CD4-positive, alpha-beta memory T cell (primary cell): ENCODE measurements at regions not wholly inside any gene's neighbourhood (a gene's known extent, or its start where the extent isn't known, plus 50 kb on each side); places are given as distances from the start of the nearest gene placed in this dataset.
"Not testable (repeated sequence)": the region's sequence is repeated elsewhere in the genome, so short reads cannot be mapped to it uniquely, and the experiment has no call there.

Source experiments
- CTCF ChIA-PET: fragments of 350-600 bp; sonication (Branson Sonifier 250); formaldehyde crosslinking; loops from one replicate; lab custom pipeline; 2021; ENCODE audit warnings: inconsistent platforms; ENCODE audit not compliant: partially characterized antibody; lab: Charles Lee
- POLR2A ChIA-PET: fragments of 350-600 bp; sonication (Branson Sonifier 250); formaldehyde crosslinking; loops from one replicate; lab custom pipeline; 2021; ENCODE audit not compliant: partially characterized antibody; lab: Charles Lee
- DNase-seq, 5 donors: peaks; one replicate each; pipeline versions ENCODE4 v3.0.0 to v3.0.0-alpha.2; 2020 to 2022; ENCODE audit warnings: mixed read lengths in 1 of 5
- H3K27ac ChIP-seq: one replicate; pipeline ENCODE4 v1.7.0; 2013; ENCODE audit warnings: low read depth, low read length
- H3K27me3 ChIP-seq: 2 replicates; pipeline ENCODE4 v1.7.0; 2013; ENCODE audit warnings: mild to moderate bottlenecking, low read length, moderate library complexity; ENCODE audit not compliant: insufficient read depth
- H3K36me3 ChIP-seq: 2 replicates; pipeline ENCODE4 v1.7.0; 2013; ENCODE audit warnings: mild to moderate bottlenecking, low read length, moderate library complexity; ENCODE audit not compliant: insufficient read depth
- H3K4me1 ChIP-seq: 2 replicates; pipeline ENCODE4 v1.7.0; 2013; ENCODE audit warnings: mild to moderate bottlenecking, low read length, moderate library complexity; ENCODE audit not compliant: insufficient read depth
- H3K4me3 ChIP-seq, 2 donors: one replicate each; pipeline ENCODE4 v1.7.0; 2013; ENCODE audit warnings: low read length in 2 of 2, mild to moderate bottlenecking in 1 of 2
- H3K9me3 ChIP-seq, 2 donors: one replicate each; pipeline ENCODE4 v1.7.0; 2013; ENCODE audit warnings: low read length in 2 of 2, control low read depth in 1 of 2; ENCODE audit not compliant: control insufficient read depth in 1 of 2
- H3K27ac Mint-ChIP-seq, 7 donors: one replicate each; pipeline ENCODE4 v1.8.0; 2020 to 2021; ENCODE audit warnings: mixed read lengths in 7 of 7, mild to moderate bottlenecking in 6 of 7, inconsistent platforms in 3 of 7, moderate library complexity in 3 of 7
- H3K27me3 Mint-ChIP-seq, 2 donors: one replicate each; pipeline ENCODE4 v1.8.0; 2020 to 2021; ENCODE audit warnings: mixed read lengths in 2 of 2
- H3K36me3 Mint-ChIP-seq, 2 donors: one replicate each; pipeline ENCODE4 v1.8.0; 2020 to 2021; ENCODE audit warnings: mixed read lengths in 2 of 2, inconsistent platforms in 1 of 2, mild to moderate bottlenecking in 1 of 2
- H3K4me1 Mint-ChIP-seq, 4 donors: one replicate each; pipeline ENCODE4 v1.8.0; 2020 to 2021; ENCODE audit warnings: mixed read lengths in 4 of 4, mild to moderate bottlenecking in 1 of 4
- H3K4me3 Mint-ChIP-seq, 8 donors: one replicate each; pipeline ENCODE4 v1.8.0; 2020 to 2021; ENCODE audit warnings: mixed read lengths in 8 of 8, mild to moderate bottlenecking in 7 of 8, moderate library complexity in 6 of 8, inconsistent platforms in 3 of 8
- H3K9me3 Mint-ChIP-seq, 8 donors: one replicate each; pipeline ENCODE4 v1.8.0; 2020 to 2021; ENCODE audit warnings: mixed read lengths in 8 of 8, mild to moderate bottlenecking in 5 of 8, inconsistent platforms in 3 of 8, moderate library complexity in 1 of 8
- intact Hi-C: fragments of 100-400 bp; cut with micrococcal nuclease; formaldehyde crosslinking; loops from one replicate; pipeline ENCODE4 v1.15.1; 2023

- DNase-seq: no peak
- intact Hi-C loops: no loop called here
- H3K27ac Mint-ChIP-seq: no peak overlapping the region
- no peak overlapping the region for H3K4me3 ChIP-seq
- H3K9me3 ChIP-seq: no peaks in the 10 kb centered on the region
- H3K4me1 Mint-ChIP-seq: no peaks in the 10 kb centered on the region
- H3K27me3 Mint-ChIP-seq: no peaks in the 10 kb centered on the region
- H3K27ac ChIP-seq: no peak overlapping the region
- no peaks in the 10 kb centered on the region for H3K27me3 ChIP-seq
- ChIA-PET POLR2A (no interaction called here), CTCF (no interaction called here)
- no peak overlapping the region for H3K4me3 Mint-ChIP-seq
- H3K4me1 ChIP-seq: no peaks in the 10 kb centered on the region
- H3K36me3 ChIP-seq: no peaks in the 10 kb centered on the region
- peaks cover 0 to 15% (median 6%) of the 10 kb centered on the region in 8 donors for H3K9me3 Mint-ChIP-seq
- no peaks in the 10 kb centered on the region for H3K36me3 Mint-ChIP-seq
These were observed 200.0 kb upstream of the DNAJC19 start for GRCh38 chr3:181189556-181189955.

GRCh38 chr3:181183764-181184163 lies 194.2 kb upstream of the DNAJC19 start:
- intact Hi-C loops: no loop called here
- no peaks in the 10 kb centered on the region for H3K4me1 Mint-ChIP-seq
- no peaks in the 10 kb centered on the region for H3K27me3 ChIP-seq

GRCh38 chr3:181183057-181183456 lies 193.5 kb upstream of the DNAJC19 start:
- CTCF ChIA-PET, H3K27me3 ChIP-seq, H3K27ac ChIP-seq, intact Hi-C loops, H3K27me3 Mint-ChIP-seq, H3K9me3 Mint-ChIP-seq, H3K36me3 Mint-ChIP-seq, H3K4me1 Mint-ChIP-seq, H3K4me3 Mint-ChIP-seq, POLR2A ChIA-PET, H3K9me3 ChIP-seq, H3K4me3 ChIP-seq, H3K36me3 ChIP-seq, DNase-seq, H3K27ac Mint-ChIP-seq, H3K4me1 ChIP-seq: not testable (repeated sequence)

More at GRCh38 chr3:181183764-181184163, 194.2 kb upstream of the DNAJC19 start:
- H3K36me3 ChIP-seq: no peaks in the 10 kb centered on the region
- Mint-ChIP-seq H3K27me3 (peaks cover 0 to 3% of the 10 kb centered on the region in 2 donors), H3K36me3 (no peaks in the 10 kb centered on the region), H3K27ac (no peak overlapping the region), H3K4me3 (no peak overlapping the region), H3K9me3 (peaks cover 0 to 5% (median 0%) of the 10 kb centered on the region in 8 donors)
- ChIA-PET POLR2A (no interaction called here), CTCF (no interaction called here)
- no peak overlapping the region for H3K4me3 ChIP-seq
- DNase-seq: no peak
- no peaks in the 10 kb centered on the region for H3K4me1 ChIP-seq
- H3K27ac ChIP-seq: no peak overlapping the region
- no peaks in the 10 kb centered on the region for H3K9me3 ChIP-seq

- H3K36me3 ChIP-seq: no peaks in the 10 kb centered on the region
- Mint-ChIP-seq H3K4me3 (no peak overlapping the region), H3K36me3 (no peaks in the 10 kb centered on the region), H3K4me1 (peaks cover 0 to 2% (median 0%) of the 10 kb centered on the region in 4 donors), H3K27ac (no peak overlapping the region), H3K27me3 (peaks cover 0 to 5% of the 10 kb centered on the region in 2 donors), H3K9me3 (peaks cover 0 to 5% (median 0%) of the 10 kb centered on the region in 8 donors)
- POLR2A ChIA-PET: no interaction called here
- no peak for DNase-seq
- H3K4me3 ChIP-seq: no peak overlapping the region
- H3K27ac ChIP-seq: no peak overlapping the region
- H3K9me3 ChIP-seq: no peaks in the 10 kb centered on the region
- no peaks in the 10 kb centered on the region for H3K27me3 ChIP-seq
- CTCF ChIA-PET: no interaction called here
- H3K4me1 ChIP-seq: no peaks in the 10 kb centered on the region
- intact Hi-C loops: no loop called here
These were observed 189.5 kb upstream of the DNAJC19 start for GRCh38 chr3:181178991-181179390.

- CTCF ChIA-PET: no interaction called here
- Histone ChIP-seq H3K36me3 (no peaks in the 10 kb centered on the region), H3K4me1 (no peaks in the 10 kb centered on the region), H3K4me3 (no peak overlapping the region), H3K9me3 (no peaks in the 10 kb centered on the region), H3K27me3 (no peaks in the 10 kb centered on the region), H3K27ac (no peak overlapping the region)
- Mint-ChIP-seq H3K4me3 (no peak overlapping the region), H3K9me3 (peaks cover 0 to 5% (median 0%) of the 10 kb centered on the region in 8 donors), H3K27me3 (peaks cover 0 to 4% of the 10 kb centered on the region in 2 donors), H3K27ac (no peak overlapping the region), H3K4me1 (peaks cover 0 to 2% (median 0%) of the 10 kb centered on the region in 4 donors), H3K36me3 (no peaks in the 10 kb centered on the region)
- intact Hi-C loops: no loop called here
- DNase-seq: peak in 4 of 5 donors; percentile 5 to 15 (median 10)
- POLR2A ChIA-PET: no interaction called here
These were observed 187.1 kb upstream of the DNAJC19 start for GRCh38 chr3:181176601-181177000.

- intact Hi-C loops: no loop called here
- peaks cover 0 to 4% of the 10 kb centered on the region in 2 donors for H3K27me3 Mint-ChIP-seq
- ChIA-PET CTCF (interaction anchor here (1.1 kb wide), 1 partner anchor 12 kb away, joined by 3 read pairs; no protein-coding TSS in a partner anchor), POLR2A (no interaction called here)
- H3K27ac ChIP-seq: no peak overlapping the region
- H3K9me3 ChIP-seq: no peaks in the 10 kb centered on the region
- no peaks in the 10 kb centered on the region for H3K36me3 Mint-ChIP-seq
- H3K27me3 ChIP-seq: no peaks in the 10 kb centered on the region
- no peaks in the 10 kb centered on the region for H3K4me1 ChIP-seq
- DNase-seq: no peak
- peaks cover 0 to 5% (median 0%) of the 10 kb centered on the region in 8 donors for H3K9me3 Mint-ChIP-seq
- H3K4me3 Mint-ChIP-seq: no peak overlapping the region
- H3K4me3 ChIP-seq: no peak overlapping the region
- H3K4me1 Mint-ChIP-seq: peaks cover 0 to 2% (median 0%) of the 10 kb centered on the region in 4 donors
- H3K27ac Mint-ChIP-seq: no peak overlapping the region
- H3K36me3 ChIP-seq: no peaks in the 10 kb centered on the region
These were observed 185.2 kb upstream of the DNAJC19 start for GRCh38 chr3:181174676-181175233.

GRCh38 chr3:181174022-181174421 lies 184.5 kb upstream of the DNAJC19 start:
- Histone ChIP-seq H3K27ac (no peak overlapping the region), H3K27me3 (no peaks in the 10 kb centered on the region), H3K4me3 (no peak overlapping the region), H3K4me1 (no peaks in the 10 kb centered on the region), H3K36me3 (no peaks in the 10 kb centered on the region), H3K9me3 (no peaks in the 10 kb centered on the region)
- peaks cover 0 to 2% (median 0%) of the 10 kb centered on the region in 4 donors for H3K4me1 Mint-ChIP-seq
- ChIA-PET CTCF (interaction anchor here (1.1 kb wide), 1 partner anchor 11 kb away, joined by 3 read pairs; no protein-coding TSS in a partner anchor), POLR2A (no interaction called here)
- H3K36me3 Mint-ChIP-seq: no peaks in the 10 kb centered on the region
- H3K9me3 Mint-ChIP-seq: peaks cover 0 to 3% (median 0%) of the 10 kb centered on the region in 8 donors
- H3K4me3 Mint-ChIP-seq: no peak overlapping the region
- DNase-seq: no peak
- intact Hi-C loops: no loop called here
- no peak overlapping the region for H3K27ac Mint-ChIP-seq
- H3K27me3 Mint-ChIP-seq: peaks cover 0 to 2% of the 10 kb centered on the region in 2 donors
